ENCODE measurements at regions not wholly inside any gene's neighbourhood (a gene's known extent, or its start where the extent isn't known, plus 50 kb on each side); places are given as distances from the start of the nearest gene placed in this dataset.

DNA sequence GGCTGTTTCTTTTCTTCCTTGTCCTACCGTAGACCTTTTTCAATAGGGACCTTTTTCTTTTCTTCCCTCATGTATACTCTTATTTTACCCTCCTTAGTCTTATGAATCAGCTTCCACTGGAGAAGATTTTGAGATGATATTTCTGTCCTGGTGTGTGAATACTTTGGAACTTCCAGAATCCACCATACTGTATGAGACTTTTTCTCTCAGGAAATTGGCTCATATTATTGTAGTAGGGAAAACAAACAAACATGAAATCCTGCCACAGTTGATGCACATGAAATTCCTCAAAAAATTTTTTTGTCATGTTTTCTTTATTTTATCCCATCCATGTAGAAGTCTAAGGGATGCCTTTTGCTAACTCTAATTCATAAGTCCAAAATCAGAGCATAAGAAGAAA lies 289.3 kb upstream of the PLSCR5 start:
- Histone ChIP-seq H3K9me3 (replicated peaks in 1 of 11) (no peaks in the 10 kb centered on the region), H3K36me3 (no peaks in the 10 kb centered on the region), H4K20me1 (no peaks in the 10 kb centered on the region), H3K4me2 (no peak overlapping the region), H3K27ac (no peak overlapping the region), H3K9ac (no peak overlapping the region), H3K4me3 (no peak overlapping the region), H3K4me1 (no peaks in the 10 kb centered on the region), H3K27me3 (no peaks in the 10 kb centered on the region)
- TF ChIP-seq Cebpa-rat (IDR thresholded peaks at IDR 0.05) = no peak

DNA sequence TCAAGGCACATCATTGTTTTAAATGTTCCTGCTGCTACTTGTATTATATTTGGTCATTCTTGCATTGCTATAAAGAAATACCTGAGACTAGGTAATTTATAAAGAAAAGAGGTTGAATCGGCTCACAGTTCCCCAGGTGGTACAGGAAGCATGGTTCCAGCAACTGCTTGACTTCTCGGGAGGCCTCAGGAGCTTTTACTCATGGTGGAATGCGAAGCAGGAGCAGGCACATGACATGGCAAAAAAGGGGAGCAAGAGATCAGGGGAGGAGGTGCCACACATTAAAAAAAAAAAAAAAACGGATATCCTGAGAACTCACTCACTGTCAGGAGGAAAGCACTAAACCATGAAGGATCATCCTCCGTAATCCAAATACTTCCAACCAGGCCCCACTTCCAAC lies 286.9 kb upstream of the PLSCR5 start:
- H3K9ac ChIP-seq = no peak overlapping the region
- H4K20me1 ChIP-seq = no peaks in the 10 kb centered on the region
- no peak overlapping the region for H3K4me2 ChIP-seq
- no peaks in the 10 kb centered on the region for H3K9me3 ChIP-seq (replicated peaks in 1 of 11)
- no peaks in the 10 kb centered on the region for H3K36me3 ChIP-seq
- no peaks in the 10 kb centered on the region for H3K27me3 ChIP-seq
- no peak overlapping the region for H3K27ac ChIP-seq
- H3K4me3 ChIP-seq = no peak overlapping the region
- no peaks in the 10 kb centered on the region for H3K4me1 ChIP-seq
- no peak for TF ChIP-seq Cebpa-rat (IDR thresholded peaks at IDR 0.05)

DNA sequence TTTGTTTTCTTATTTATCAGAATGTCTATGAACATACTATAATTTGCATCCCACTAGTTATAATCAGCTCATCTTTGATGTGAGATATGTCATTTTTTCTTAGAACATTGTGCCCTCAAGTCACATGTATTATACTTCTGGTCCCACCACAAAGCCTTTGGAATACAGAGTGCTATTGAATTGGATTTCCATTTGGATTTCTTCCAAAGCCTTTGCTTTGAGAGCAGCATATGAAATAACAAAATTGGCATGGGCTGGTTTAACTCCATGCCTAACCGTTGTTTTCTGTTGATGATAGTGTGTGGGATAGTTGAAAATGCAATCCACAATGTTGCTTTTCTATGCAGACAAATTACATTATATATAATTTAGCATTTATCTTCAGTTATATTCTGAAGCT lies 284.5 kb upstream of the PLSCR5 start:
- H3K4me3 ChIP-seq = no peak overlapping the region
- no peaks in the 10 kb centered on the region for H4K20me1 ChIP-seq
- no peak for TF ChIP-seq Cebpa-rat (IDR thresholded peaks at IDR 0.05)
- no peak overlapping the region for H3K4me2 ChIP-seq
- H3K9me3 ChIP-seq (replicated peaks in 1 of 11) = no peaks in the 10 kb centered on the region
- H3K9ac ChIP-seq = no peak overlapping the region
- no peak overlapping the region for H3K27ac ChIP-seq
- no peaks in the 10 kb centered on the region for H3K27me3 ChIP-seq
- H3K36me3 ChIP-seq = no peaks in the 10 kb centered on the region
- H3K4me1 ChIP-seq = no peaks in the 10 kb centered on the region

DNA sequence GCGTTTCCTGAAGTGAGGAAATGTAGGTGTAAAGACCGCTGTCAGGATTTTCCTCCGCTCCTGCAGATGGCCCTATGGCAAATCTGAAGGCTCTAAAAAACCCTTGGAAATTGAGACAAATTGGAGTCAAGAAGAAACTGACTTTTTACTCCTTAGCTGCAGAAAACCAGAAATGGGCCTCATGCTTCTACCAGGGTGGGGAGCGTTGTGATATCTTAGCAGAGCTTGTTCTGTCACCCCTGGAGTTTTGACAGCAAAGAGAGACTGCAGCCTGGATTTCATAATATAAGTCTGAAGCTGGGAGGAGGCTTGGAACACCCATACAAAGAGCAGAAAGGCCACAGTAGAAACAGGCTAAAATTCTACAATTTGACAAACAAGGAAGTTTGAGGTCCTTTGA lies 283.0 kb upstream of the PLSCR5 start:
- Histone ChIP-seq H3K4me1 (peaks cover 0 to 6% (median 4%) of the 10 kb centered on the region in 10 experiments; a peak in 8 of 20 replicates), H3K9ac (no peak overlapping the region), H3K27me3 (no peaks in the 10 kb centered on the region), H3K27ac (no peak overlapping the region), H4K20me1 (no peaks in the 10 kb centered on the region), H3K9me3 (replicated peaks in 1 of 11) (no peaks in the 10 kb centered on the region), H3K4me3 (no peak overlapping the region), H3K36me3 (no peaks in the 10 kb centered on the region), H3K4me2 (no peak overlapping the region)
- TF ChIP-seq Cebpa-rat (IDR thresholded peaks at IDR 0.05) = no peak

DNA sequence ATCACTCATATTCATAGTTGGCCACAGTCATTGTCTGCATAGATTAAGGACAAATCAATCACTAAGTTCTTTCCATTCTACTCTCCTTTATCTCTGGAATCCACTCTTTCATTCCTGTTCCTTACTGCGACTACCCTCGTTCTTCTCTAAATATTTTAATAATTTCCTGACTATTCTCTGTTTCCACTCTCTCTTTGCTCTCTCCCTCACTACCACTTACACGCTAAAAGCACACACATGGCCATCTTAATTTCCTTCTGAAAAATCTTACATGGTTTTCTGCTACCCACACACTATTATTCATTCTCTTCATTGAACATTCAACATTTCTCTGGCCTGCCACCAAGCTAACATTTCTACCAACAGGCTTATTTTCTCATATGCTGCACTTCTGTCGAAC lies 279.6 kb upstream of the PLSCR5 start:
- Histone ChIP-seq H3K4me3 (no peak overlapping the region), H3K9me3 (replicated peaks in 1 of 11) (no peaks in the 10 kb centered on the region), H3K4me2 (no peak overlapping the region), H3K9ac (no peak overlapping the region), H3K36me3 (no peaks in the 10 kb centered on the region), H3K27me3 (no peaks in the 10 kb centered on the region), H3K27ac (no peak overlapping the region), H3K4me1 (peaks cover 0 to 8% (median 7%) of the 10 kb centered on the region in 10 experiments; a peak in 8 of 20 replicates), H4K20me1 (no peaks in the 10 kb centered on the region)
- TF ChIP-seq Cebpa-rat (IDR thresholded peaks at IDR 0.05) = no peak

DNA sequence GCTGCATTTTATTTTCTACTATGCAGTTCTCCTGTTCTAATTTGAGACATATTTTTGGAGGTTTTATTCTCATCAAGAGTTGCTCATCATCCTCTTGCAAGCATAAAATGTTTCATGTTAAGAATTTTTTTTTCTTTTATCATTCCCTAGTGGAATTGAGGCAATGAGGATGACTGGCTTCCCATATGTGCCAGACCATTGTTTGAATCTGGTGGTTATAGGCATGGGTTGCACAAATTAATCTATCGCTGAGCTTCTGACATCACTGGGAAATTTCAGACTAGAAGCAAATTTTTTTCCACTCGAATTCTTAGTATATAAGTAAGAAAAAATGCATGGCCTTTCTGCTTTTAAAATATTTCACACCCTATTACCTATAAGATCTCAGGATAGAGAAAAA lies 279.1 kb upstream of the PLSCR5 start:
- no peak overlapping the region for H3K4me2 ChIP-seq
- no peak for TF ChIP-seq Cebpa-rat (IDR thresholded peaks at IDR 0.05)
- no peaks in the 10 kb centered on the region for H3K27me3 ChIP-seq
- no peaks in the 10 kb centered on the region for H3K36me3 ChIP-seq
- H3K4me3 ChIP-seq = no peak overlapping the region
- no peak overlapping the region for H3K27ac ChIP-seq
- no peaks in the 10 kb centered on the region for H3K9me3 ChIP-seq (replicated peaks in 1 of 11)
- H3K4me1 ChIP-seq = peaks cover 0 to 8% (median 7%) of the 10 kb centered on the region in 10 experiments; a peak in 8 of 20 replicates
- H3K9ac ChIP-seq = no peak overlapping the region
- H4K20me1 ChIP-seq = no peaks in the 10 kb centered on the region

DNA sequence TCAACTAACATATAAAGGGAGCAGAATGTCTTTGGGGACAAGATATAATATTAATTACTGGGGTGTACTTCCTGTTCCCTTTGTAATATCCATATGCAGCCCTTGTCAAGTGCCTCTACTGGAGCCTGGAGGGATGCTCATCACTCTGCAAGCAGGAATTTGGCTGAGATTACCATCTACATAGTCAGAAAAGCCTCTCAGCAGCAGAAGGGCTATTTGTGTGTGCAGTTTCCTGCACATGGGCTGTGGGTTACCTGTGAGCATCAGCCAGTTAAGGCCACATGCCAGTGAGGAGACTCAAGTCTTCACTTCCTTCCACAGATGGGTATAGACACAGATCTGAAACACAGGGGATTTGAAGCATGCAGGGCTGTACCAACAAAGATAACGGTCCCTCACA lies 278.1 kb upstream of the PLSCR5 start:
- Histone ChIP-seq H3K4me2 (peak overlapping the region in 6 of 11 experiments; percentile 1 to 44 (median 30); a peak in 6 of 22 replicates), H3K4me1 (peaks cover 0 to 8% (median 7%) of the 10 kb centered on the region in 10 experiments; a peak in 8 of 20 replicates), H3K9me3 (replicated peaks in 1 of 11) (no peaks in the 10 kb centered on the region)

DNA sequence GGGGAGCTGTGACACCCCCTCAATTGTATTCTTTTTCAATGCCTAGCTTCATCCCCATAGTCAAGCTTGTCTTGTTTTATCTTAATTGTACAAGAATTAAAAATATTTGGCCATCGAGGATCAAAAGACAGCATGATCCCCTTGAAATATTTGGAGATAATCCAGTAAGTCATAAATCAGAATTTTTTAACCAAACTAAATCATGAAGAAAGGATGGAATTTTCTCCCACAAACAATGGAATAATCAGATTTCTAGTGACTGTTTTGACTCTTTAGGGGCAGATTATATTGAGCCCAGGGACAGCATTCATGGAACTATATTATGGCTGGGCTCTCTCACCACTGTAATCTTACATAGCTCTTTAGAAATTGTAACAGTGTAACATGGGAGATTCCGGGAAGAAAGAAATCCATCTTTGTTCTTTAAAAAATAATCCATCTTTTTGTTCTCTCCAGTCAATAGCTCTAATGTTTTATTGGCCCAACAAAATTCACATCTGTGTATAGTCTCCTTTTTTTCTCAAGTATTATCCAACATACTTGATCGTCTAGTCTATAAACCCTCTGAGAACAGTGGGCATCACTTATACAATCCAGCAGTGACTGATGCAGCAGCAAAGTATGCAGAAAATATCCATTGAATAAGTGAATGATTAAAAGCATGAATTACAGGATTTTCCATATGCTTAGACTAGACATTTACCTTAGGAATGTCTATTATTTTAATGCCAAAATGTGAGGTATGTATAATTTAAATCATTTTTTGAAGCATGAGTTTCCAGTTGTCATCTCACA lies 277.0 kb upstream of the PLSCR5 start:
- H3K4me2 ChIP-seq = no peak overlapping the region
- no peaks in the 10 kb centered on the region for H4K20me1 ChIP-seq
- no peak for TF ChIP-seq Cebpa-rat (IDR thresholded peaks at IDR 0.05)
- H3K27me3 ChIP-seq = no peaks in the 10 kb centered on the region
- no peak overlapping the region for H3K27ac ChIP-seq
- H3K9me3 ChIP-seq (replicated peaks in 1 of 11) = no peaks in the 10 kb centered on the region
- H3K9ac ChIP-seq = no peak overlapping the region
- H3K4me3 ChIP-seq = no peak overlapping the region
- no peaks in the 10 kb centered on the region for H3K36me3 ChIP-seq
- peaks cover 0 to 8% (median 7%) of the 10 kb centered on the region in 10 experiments; a peak in 8 of 20 replicates for H3K4me1 ChIP-seq

More for the DNA sequence above, 278.1 kb upstream of the PLSCR5 start:
- Histone ChIP-seq H3K36me3 (no peaks in the 10 kb centered on the region), H3K27me3 (no peaks in the 10 kb centered on the region), H3K27ac (no peak overlapping the region), H3K9ac (no peak overlapping the region), H3K4me3 (no peak overlapping the region), H4K20me1 (no peaks in the 10 kb centered on the region)
- TF ChIP-seq Cebpa-rat (IDR thresholded peaks at IDR 0.05) = no peak

DNA sequence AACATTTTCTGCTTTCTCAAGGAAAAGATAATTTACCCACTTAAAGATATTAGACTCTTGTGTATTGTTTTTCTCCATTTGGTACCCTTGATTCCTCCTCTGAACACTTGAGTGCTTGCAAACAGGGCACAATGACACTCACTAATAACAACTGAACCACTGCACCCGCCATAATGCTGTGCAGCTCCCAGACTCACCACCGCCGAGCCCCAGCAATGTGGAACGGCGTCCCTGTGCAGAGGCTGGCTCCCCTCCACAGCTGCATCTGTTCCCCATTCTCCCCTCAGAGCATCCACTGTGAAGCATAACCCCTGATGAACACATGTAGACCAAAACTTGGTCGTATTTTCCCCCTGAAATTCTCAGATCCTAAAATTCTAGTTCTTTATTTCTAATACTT lies 276.2 kb upstream of the PLSCR5 start:
- Histone ChIP-seq H3K4me3 (no peak overlapping the region), H3K27ac (no peak overlapping the region), H3K36me3 (no peaks in the 10 kb centered on the region), H3K4me1 (peaks cover 0 to 8% (median 7%) of the 10 kb centered on the region in 10 experiments; a peak in 8 of 20 replicates), H3K9me3 (replicated peaks in 1 of 11) (no peaks in the 10 kb centered on the region), H3K9ac (no peak overlapping the region), H3K27me3 (no peaks in the 10 kb centered on the region), H3K4me2 (no peak overlapping the region), H4K20me1 (no peaks in the 10 kb centered on the region)
- TF ChIP-seq Cebpa-rat (IDR thresholded peaks at IDR 0.05) = no peak

DNA sequence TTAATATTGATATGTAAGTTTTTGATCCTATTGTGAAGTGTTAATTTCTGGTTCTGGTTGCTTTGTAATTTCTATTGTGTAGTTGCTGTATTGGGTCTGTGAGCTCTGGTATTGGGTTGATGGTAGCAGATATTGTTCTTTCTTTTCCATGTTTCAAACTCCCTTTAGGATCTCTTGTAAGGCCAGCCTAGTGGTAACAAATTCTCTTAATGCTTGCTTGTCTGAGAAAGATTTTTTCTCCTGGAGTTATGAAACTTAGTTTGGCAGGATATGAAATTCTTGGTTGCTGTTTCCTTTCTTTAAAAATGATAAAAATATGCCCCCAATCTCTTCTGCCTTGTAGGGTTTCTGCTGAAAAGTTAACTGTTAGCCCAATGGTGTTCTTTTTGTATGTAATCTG lies 268.6 kb upstream of the PLSCR5 start:
- Histone ChIP-seq H3K4me1 (no peaks in the 10 kb centered on the region), H3K36me3 (no peaks in the 10 kb centered on the region), H3K27ac (no peak overlapping the region), H4K20me1 (no peaks in the 10 kb centered on the region), H3K9me3 (replicated peaks in 1 of 11) (peaks cover 0 to 20% (median 3%) of the 10 kb centered on the region in 11 experiments; a peak in 6 of 22 replicates), H3K4me2 (no peak overlapping the region), H3K27me3 (no peaks in the 10 kb centered on the region), H3K9ac (no peak overlapping the region), H3K4me3 (no peak overlapping the region)
- no peak for TF ChIP-seq Cebpa-rat (IDR thresholded peaks at IDR 0.05)
